Ishikawa (cell line): ENCODE measurements at regions not wholly inside any gene's neighbourhood (a gene's known extent, or its start where the extent isn't known, plus 50 kb on each side); places are given as distances from the start of the nearest gene placed in this dataset.

Experiments used
- CEBPB ChIP-seq: IDR thresholded peaks from 2 replicates; pipeline ENCODE4 v1.6.1; 2012
- CREB1 ChIP-seq: IDR thresholded peaks from 2 replicates; pipeline ENCODE4 v1.6.1; 2012; ENCODE audit warnings: low read depth
- EGR1 ChIP-seq: IDR thresholded peaks from 2 replicates; pipeline ENCODE4 v1.6.1; 2012
- EP300 ChIP-seq: IDR thresholded peaks from 2 replicates; pipeline ENCODE4 v1.6.1; 2012; ENCODE audit warnings: borderline replicate concordance
- FOXM1 ChIP-seq: IDR thresholded peaks from 2 replicates; pipeline ENCODE4 v1.6.1; 2012; ENCODE audit warnings: low read depth, borderline replicate concordance
- NFIC ChIP-seq: IDR thresholded peaks from 2 replicates; pipeline ENCODE4 v1.6.1; 2012
- RAD21 ChIP-seq: IDR thresholded peaks from 2 replicates; pipeline ENCODE4 v1.6.1; 2012; ENCODE audit warnings: low read depth
- TAF1 ChIP-seq: IDR thresholded peaks from 2 replicates; pipeline ENCODE4 v1.6.1; 2012; ENCODE audit warnings: low read depth, mild to moderate bottlenecking
- TCF12 ChIP-seq: IDR thresholded peaks from 2 replicates; pipeline ENCODE4 v1.6.1; 2012; ENCODE audit warnings: low read depth
- TEAD4 ChIP-seq: IDR thresholded peaks from 2 replicates; pipeline ENCODE4 v1.6.1; 2012
- YY1 ChIP-seq: IDR thresholded peaks from 2 replicates; pipeline ENCODE4 v1.6.1; 2012; ENCODE audit warnings: low read depth
- ZBTB7A ChIP-seq: IDR thresholded peaks from 2 replicates; pipeline ENCODE4 v1.6.1; 2012; ENCODE audit warnings: low read depth
- TF ChIP-seq, protein P1 (sequence below): IDR thresholded peaks from 2 replicates; pipeline ENCODE4 v1.6.1; 2012
- TF ChIP-seq, protein P2 (sequence below): IDR thresholded peaks from 2 replicates; pipeline ENCODE4 v1.6.1; 2012
- TF ChIP-seq, protein P3 (sequence below): IDR thresholded peaks from 2 replicates; pipeline ENCODE4 v1.6.1; 2012; ENCODE audit warnings: low read depth, mild to moderate bottlenecking

DNA sequence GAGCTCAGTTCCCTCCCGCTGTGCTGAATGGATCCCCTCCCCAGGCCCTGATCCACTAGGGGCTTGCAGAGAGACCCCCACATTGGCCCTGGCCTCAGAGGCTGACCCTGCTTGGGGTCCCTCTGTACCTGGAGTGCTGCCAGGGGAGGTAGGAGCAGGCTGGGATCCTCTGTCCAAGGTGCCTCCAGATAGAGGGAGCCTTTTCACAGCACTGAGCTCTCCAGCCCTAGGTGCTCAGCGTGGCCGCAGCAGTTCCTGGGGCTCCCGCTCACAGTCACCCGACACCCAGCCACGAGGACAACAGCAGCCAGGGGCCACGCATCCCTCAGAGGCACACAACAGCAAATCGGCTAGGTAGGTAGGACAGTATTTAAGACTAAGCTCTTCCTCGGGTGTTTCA lies 62.2 kb upstream of the IRX2 start:
- no peak for TF ChIP-seq RAD21
- no peak for TF ChIP-seq ZBTB7A
- no peak for TF ChIP-seq CEBPB
- TF ChIP-seq EP300: no peak
- TF ChIP-seq, protein P1, sequence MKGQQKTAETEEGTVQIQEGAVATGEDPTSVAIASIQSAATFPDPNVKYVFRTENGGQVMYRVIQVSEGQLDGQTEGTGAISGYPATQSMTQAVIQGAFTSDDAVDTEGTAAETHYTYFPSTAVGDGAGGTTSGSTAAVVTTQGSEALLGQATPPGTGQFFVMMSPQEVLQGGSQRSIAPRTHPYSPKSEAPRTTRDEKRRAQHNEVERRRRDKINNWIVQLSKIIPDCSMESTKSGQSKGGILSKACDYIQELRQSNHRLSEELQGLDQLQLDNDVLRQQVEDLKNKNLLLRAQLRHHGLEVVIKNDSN: no peak
- no peak for TF ChIP-seq CREB1
- TF ChIP-seq FOXM1: no peak
- TF ChIP-seq NFIC: no peak
- TF ChIP-seq, protein P2, sequence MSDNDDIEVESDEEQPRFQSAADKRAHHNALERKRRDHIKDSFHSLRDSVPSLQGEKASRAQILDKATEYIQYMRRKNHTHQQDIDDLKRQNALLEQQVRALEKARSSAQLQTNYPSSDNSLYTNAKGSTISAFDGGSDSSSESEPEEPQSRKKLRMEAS: no peak
- TF ChIP-seq TAF1: no peak
- TF ChIP-seq EGR1: no peak
- TF ChIP-seq, protein P3, sequence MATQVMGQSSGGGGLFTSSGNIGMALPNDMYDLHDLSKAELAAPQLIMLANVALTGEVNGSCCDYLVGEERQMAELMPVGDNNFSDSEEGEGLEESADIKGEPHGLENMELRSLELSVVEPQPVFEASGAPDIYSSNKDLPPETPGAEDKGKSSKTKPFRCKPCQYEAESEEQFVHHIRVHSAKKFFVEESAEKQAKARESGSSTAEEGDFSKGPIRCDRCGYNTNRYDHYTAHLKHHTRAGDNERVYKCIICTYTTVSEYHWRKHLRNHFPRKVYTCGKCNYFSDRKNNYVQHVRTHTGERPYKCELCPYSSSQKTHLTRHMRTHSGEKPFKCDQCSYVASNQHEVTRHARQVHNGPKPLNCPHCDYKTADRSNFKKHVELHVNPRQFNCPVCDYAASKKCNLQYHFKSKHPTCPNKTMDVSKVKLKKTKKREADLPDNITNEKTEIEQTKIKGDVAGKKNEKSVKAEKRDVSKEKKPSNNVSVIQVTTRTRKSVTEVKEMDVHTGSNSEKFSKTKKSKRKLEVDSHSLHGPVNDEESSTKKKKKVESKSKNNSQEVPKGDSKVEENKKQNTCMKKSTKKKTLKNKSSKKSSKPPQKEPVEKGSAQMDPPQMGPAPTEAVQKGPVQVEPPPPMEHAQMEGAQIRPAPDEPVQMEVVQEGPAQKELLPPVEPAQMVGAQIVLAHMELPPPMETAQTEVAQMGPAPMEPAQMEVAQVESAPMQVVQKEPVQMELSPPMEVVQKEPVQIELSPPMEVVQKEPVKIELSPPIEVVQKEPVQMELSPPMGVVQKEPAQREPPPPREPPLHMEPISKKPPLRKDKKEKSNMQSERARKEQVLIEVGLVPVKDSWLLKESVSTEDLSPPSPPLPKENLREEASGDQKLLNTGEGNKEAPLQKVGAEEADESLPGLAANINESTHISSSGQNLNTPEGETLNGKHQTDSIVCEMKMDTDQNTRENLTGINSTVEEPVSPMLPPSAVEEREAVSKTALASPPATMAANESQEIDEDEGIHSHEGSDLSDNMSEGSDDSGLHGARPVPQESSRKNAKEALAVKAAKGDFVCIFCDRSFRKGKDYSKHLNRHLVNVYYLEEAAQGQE: no peak
- no peak for TF ChIP-seq YY1
- TF ChIP-seq TCF12: no peak
- TF ChIP-seq TEAD4: no peak

DNA sequence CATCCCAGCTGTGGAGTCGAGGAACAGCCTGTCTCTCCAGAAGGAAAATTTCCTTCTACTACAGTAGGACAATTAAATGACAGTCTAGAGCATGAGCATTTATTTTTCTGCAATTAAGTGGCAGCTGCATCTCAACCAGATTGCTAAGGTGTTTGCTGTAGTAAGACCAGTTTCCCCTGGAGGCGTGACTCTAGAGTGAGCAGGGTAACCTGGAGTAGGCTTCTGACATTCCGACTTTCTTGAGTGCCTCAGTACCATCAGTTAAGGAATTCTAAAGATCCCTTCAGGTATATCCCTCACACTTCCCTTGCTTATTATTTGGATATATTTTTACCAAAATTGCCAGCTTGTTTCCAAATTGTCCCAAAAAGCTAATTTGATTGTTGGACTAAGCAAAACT lies 59.2 kb upstream of the IRX2 start:
- TF ChIP-seq TAF1 (no peak), TEAD4 (no peak), YY1 (no peak), CREB1 (no peak), TCF12 (no peak), FOXM1 (no peak), EP300 (no peak), EGR1 (no peak), CEBPB (no peak), RAD21 (no peak), ZBTB7A (no peak)
- TF ChIP-seq, protein P1: no peak
- TF ChIP-seq, protein P3: no peak
- TF ChIP-seq, protein P2: no peak

DNA sequence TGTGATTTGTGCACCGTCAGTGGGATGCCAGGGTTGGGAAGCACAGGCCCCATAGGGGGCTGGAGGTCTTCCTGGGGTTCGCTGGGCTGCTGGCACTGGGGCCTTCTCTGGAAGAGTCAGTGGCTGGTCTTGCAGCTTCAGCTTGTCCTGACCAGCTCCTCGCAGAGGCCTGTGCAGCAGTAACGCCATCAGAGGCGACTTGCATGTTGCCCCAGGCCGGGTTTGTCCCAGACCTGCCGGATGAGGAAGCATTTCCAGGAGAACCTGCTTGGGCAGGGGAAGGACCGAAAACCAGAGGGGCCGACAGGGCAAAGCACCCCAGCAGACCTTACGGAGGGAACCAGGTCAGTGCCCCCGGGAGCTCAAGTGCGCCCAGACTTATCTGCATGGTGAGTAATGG lies 54.7 kb upstream of the IRX2 start:
- TF ChIP-seq CEBPB (no peak), EGR1 (no peak), TCF12 (no peak), YY1 (no peak), ZBTB7A (no peak), FOXM1 (no peak), RAD21 (no peak), NFIC (no peak), TAF1 (no peak), TEAD4 (no peak), CREB1 (no peak), EP300 (no peak)
- TF ChIP-seq, protein P1: no peak
- TF ChIP-seq, protein P2: no peak
- TF ChIP-seq, protein P3: no peak

- TF ChIP-seq, protein P3: no peak
- TF ChIP-seq YY1 (no peak), FOXM1 (no peak)
These were observed 53.6 kb upstream of the IRX2 start for GRCh38 chr5:2805080-2805479.
